CD4-positive, alpha-beta T cell (primary cell): ENCODE measurements at regions not wholly inside any gene's neighbourhood (a gene's known extent, or its start where the extent isn't known, plus 50 kb on each side); places are given as distances from the start of the nearest gene placed in this dataset.

ENCODE experiments used
- ATAC-seq: fragments of 200-7000 bp; cut with Tn5 transposase; one replicate; pipeline ENCODE4 v1.10.0; 2022; ENCODE audit warnings: mild to moderate bottlenecking; ENCODE audit not compliant: poor library complexity
- CTCF ChIA-PET: fragments of 350-600 bp; sonication (Branson Sonifier 250); formaldehyde crosslinking; loops from one replicate; lab custom pipeline; 2021; ENCODE audit warnings: antibody characterized with exemption, inconsistent platforms; lab: Charles Lee
- POLR2A ChIA-PET: fragments of 350-600 bp; sonication (Branson Sonifier 250); formaldehyde crosslinking; loops from one replicate; lab custom pipeline; 2021; ENCODE audit warnings: antibody characterized with exemption, inconsistent platforms; lab: Charles Lee
- DNase-seq, 14 experiments: peaks; one replicate each; pipeline ENCODE4 v3.0.0-alpha.2; 2013 to 2020; ENCODE audit warnings: mixed read lengths in 2 of 14
- H3K27ac ChIP-seq, 2 donors: one replicate each; pipeline versions ENCODE4 v1.5.1 to v1.7.0; 2013; ENCODE audit warnings: low read length in 2 of 2, low read depth in 1 of 2, mild to moderate bottlenecking in 1 of 2
- H3K27me3 ChIP-seq, 2 experiments: 1 replicate in 1 of 2; 2 replicates in 1 of 2; pipeline versions ENCODE4 v1.6.1 to v1.7.0; 2013; ENCODE audit warnings: low read length in 2 of 2, control low read depth in 1 of 2, mild to moderate bottlenecking in 1 of 2, moderate library complexity in 1 of 2; ENCODE audit not compliant: insufficient read depth in 2 of 2, control insufficient read depth in 1 of 2
- H3K36me3 ChIP-seq: one replicate; pipeline ENCODE4 v1.6.1; 2013; ENCODE audit warnings: low read length, control low read depth; ENCODE audit not compliant: insufficient read depth
- H3K4me1 ChIP-seq: one replicate; pipeline ENCODE4 v1.6.1; 2013; ENCODE audit warnings: low read length, control low read depth; ENCODE audit not compliant: insufficient read depth
- H3K4me3 ChIP-seq: one replicate; pipeline ENCODE4 v1.5.1; 2013; ENCODE audit warnings: mild to moderate bottlenecking, low read length, moderate library complexity
- H3K9me3 ChIP-seq, 2 experiments: 1 replicate in 1 of 2; 2 replicates in 1 of 2; pipeline versions ENCODE4 v1.6.1 to v1.7.0; 2013; ENCODE audit warnings: low read length in 2 of 2, mild to moderate bottlenecking in 2 of 2, control low read depth in 1 of 2, moderate library complexity in 1 of 2; ENCODE audit not compliant: control insufficient read depth in 1 of 2, insufficient read depth in 1 of 2
- H3K27ac Mint-ChIP-seq: one replicate; pipeline ENCODE4 v1.8.0; 2020; ENCODE audit warnings: mixed read lengths
- H3K27me3 Mint-ChIP-seq: one replicate; pipeline ENCODE4 v1.8.0; 2021; ENCODE audit warnings: mixed read lengths
- H3K36me3 Mint-ChIP-seq: one replicate; pipeline ENCODE4 v1.8.0; 2021; ENCODE audit warnings: low read depth, mixed read lengths
- H3K4me1 Mint-ChIP-seq: one replicate; pipeline ENCODE4 v1.8.0; 2021; ENCODE audit warnings: low read depth, mixed read lengths
- H3K4me3 Mint-ChIP-seq: one replicate; pipeline ENCODE4 v1.8.0; 2020; ENCODE audit warnings: mild to moderate bottlenecking, mixed read lengths
- H3K9me3 Mint-ChIP-seq: one replicate; pipeline ENCODE4 v1.8.0; 2020; ENCODE audit warnings: mixed read lengths
- CTCF ChIP-seq: fragments of 200-600 bp; IDR thresholded peaks from one replicate; pipeline ENCODE4 v1.8.0; 2022; ENCODE audit warnings: antibody characterized with exemption, mild to moderate bottlenecking
- intact Hi-C, 2 experiments: fragments of 100-400 bp; cut with DNase I in 1 of 2; cut with micrococcal nuclease in 1 of 2; formaldehyde crosslinking; loops; one replicate each; pipeline versions ENCODE4 v1.15.1 to v1.9.0; 2023 to 2025; cut with DNase I, micrococcal nuclease

DNA sequence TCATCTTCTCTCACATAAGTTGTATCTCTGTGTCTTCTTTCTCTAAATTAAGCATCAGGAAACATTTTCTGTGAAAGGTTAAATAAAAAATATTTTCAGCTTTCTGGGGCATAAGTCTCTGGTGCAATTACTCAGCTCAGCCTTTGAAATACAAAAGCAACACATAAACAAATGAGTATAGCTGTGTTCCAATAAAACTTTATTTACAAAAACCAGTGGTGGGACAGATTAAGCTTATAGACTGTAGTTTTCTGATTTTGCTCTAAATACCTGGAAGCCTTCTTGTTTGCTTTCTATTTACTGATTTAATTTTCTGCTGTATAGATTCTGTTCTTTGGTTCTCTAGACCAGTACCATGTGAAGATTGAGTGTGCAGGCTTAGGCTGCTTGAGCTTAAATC is 655.1 kb downstream of the VRK1 start:
- Mint-ChIP-seq H3K36me3 (no peaks in the 10 kb centered on the region), H3K9me3 (no peaks in the 10 kb centered on the region), H3K27me3 (no peaks in the 10 kb centered on the region), H3K4me1 (peaks cover 15% of the 10 kb centered on the region), H3K4me3 (no peak overlapping the region), H3K27ac (no peak overlapping the region)
- ATAC-seq = no peak
- Histone ChIP-seq H3K4me3 (no peak overlapping the region), H3K36me3 (no peaks in the 10 kb centered on the region), H3K27me3 (no peaks in the 10 kb centered on the region), H3K4me1 (peaks cover 14% of the 10 kb centered on the region), H3K27ac (no peak overlapping the region), H3K9me3 (no peaks in the 10 kb centered on the region)
- intact Hi-C loops = no loop called here
- POLR2A ChIA-PET = interaction anchor here (0.6 kb wide), 1 partner anchor 623 kb away, joined by 3 read pairs; no protein-coding TSS in a partner anchor
- CTCF ChIA-PET = no interaction called here
- no peak for DNase-seq
- no peak for TF ChIP-seq CTCF

DNA sequence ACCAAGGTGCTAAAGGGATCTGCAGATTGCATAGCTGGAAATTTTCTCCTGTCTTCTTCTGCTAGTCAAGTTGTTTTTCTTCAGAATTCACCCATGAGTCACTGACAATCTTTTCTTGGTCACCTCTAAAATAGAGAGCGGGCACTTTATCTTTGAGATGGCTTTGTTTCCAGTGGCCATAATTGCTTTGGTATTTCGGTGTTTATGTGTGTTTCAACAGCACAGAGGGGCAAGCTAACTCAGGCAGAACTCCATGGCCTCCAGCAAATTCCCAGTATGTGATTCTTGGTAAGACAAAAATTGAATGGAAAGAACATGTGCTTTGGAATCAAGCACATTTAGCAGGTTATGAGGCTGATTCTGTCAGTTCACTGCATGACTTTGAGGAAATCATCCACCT is 656.8 kb downstream of the VRK1 start:
- CTCF ChIA-PET = no interaction called here
- H3K9me3 Mint-ChIP-seq = no peaks in the 10 kb centered on the region
- peaks cover 32% of the 10 kb centered on the region for H3K4me1 Mint-ChIP-seq
- POLR2A ChIA-PET = no interaction called here
- Histone ChIP-seq H3K27ac (no peak overlapping the region), H3K27me3 (no peaks in the 10 kb centered on the region), H3K36me3 (no peaks in the 10 kb centered on the region), H3K9me3 (no peaks in the 10 kb centered on the region), H3K4me3 (no peak overlapping the region), H3K4me1 (peaks cover 29% of the 10 kb centered on the region)
- peaks cover 9% of the 10 kb centered on the region for H3K36me3 Mint-ChIP-seq
- no peak for DNase-seq
- H3K4me3 Mint-ChIP-seq = no peak overlapping the region
- no peak overlapping the region for H3K27ac Mint-ChIP-seq
- no peaks in the 10 kb centered on the region for H3K27me3 Mint-ChIP-seq
- intact Hi-C loops = no loop called here
- TF ChIP-seq CTCF = no peak
- no peak for ATAC-seq

DNA sequence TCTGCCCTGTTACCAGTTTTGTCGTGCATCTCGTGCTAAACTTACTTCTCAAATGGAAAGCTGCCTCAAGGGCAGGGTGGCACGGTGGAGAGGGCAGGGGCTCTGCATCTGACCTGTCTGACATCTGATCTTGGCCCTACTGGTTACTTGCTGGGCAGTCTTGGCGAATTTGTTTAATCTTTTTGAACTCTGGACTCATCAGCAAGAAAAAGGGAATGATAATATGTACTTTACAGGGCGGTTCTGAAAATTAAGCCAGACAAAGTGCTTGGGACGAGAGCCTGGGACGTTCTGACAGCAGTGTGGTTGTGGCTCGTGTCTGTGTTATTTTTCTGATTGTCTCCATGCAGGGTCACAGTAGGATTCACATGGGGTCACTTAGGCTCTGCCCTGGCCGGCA is 659.3 kb downstream of the VRK1 start:
- CTCF ChIA-PET = no interaction called here
- ATAC-seq (no peak), DNase-seq (no peak)
- Histone ChIP-seq H3K36me3 (peaks cover 6% of the 10 kb centered on the region), H3K4me1 (peaks cover 42% of the 10 kb centered on the region), H3K4me3 (no peak overlapping the region), H3K9me3 (peaks cover 0 to 1% of the 10 kb centered on the region in 2 experiments), H3K27ac (peak overlapping the region in 1 of 2 donors; percentile 37), H3K27me3 (no peaks in the 10 kb centered on the region)
- Mint-ChIP-seq H3K27me3 (no peaks in the 10 kb centered on the region), H3K4me1 (peaks cover 47% of the 10 kb centered on the region), H3K9me3 (no peaks in the 10 kb centered on the region), H3K4me3 (no peak overlapping the region), H3K27ac (peak overlapping the region; percentile 98), H3K36me3 (peaks cover 27% of the 10 kb centered on the region)
- no peak for TF ChIP-seq CTCF
- intact Hi-C loops = loop anchor here (5.0 kb wide), 2 partner anchors 166 to 1816 kb away; partner anchors contain the start of gene BCL11B (in 1 of the 2)
- POLR2A ChIA-PET = no interaction called here
